Stomach (tissue), 8 donors: ENCODE measurements at regions not wholly inside any gene's neighbourhood (a gene's known extent, or its start where the extent isn't known, plus 50 kb on each side); places are given as distances from the start of the nearest gene placed in this dataset.

Experiments
- DNase-seq, 2 donors: peaks; one replicate each; pipeline versions ENCODE4 v3.0.0 to v3.0.0-alpha.2; 2013 to 2019
- H3K27ac ChIP-seq, 5 donors: fragments of 200-600 bp in 4 of 5; sonication (generic) in 4 of 5; one replicate each; pipeline ENCODE4 v1.5.1; 2013 to 2019; ENCODE audit warnings: mild to moderate bottlenecking in 1 of 5, moderate library complexity in 1 of 5
- H3K27me3 ChIP-seq, 3 donors: fragments of 200-600 bp; sonication (generic); one replicate each; pipeline ENCODE4 v1.5.1; 2017 to 2019; ENCODE audit warnings: mixed run types in 1 of 3
- H3K36me3 ChIP-seq, 4 donors: fragments of 200-600 bp; sonication (generic); 1 replicate in 3 of 4; 2 replicates in 1 of 4; pipeline ENCODE4 v1.5.1; 2016 to 2019
- H3K4me1 ChIP-seq, 4 donors: fragments of 200-600 bp; sonication (generic); one replicate each; pipeline ENCODE4 v1.5.1; 2016 to 2019
- H3K4me3 ChIP-seq, 4 donors: fragments of 200-600 bp; sonication (generic) in 3 of 4; one replicate each; pipeline ENCODE4 v1.5.1; 2016 to 2019; ENCODE audit warnings: mild to moderate bottlenecking in 1 of 4
- H3K9me3 ChIP-seq, 4 donors: fragments of 200-600 bp; sonication (generic); one replicate each; pipeline ENCODE4 v1.5.1; 2016 to 2019
- EP300 ChIP-seq: sonication (generic); formaldehyde crosslinking; IDR thresholded peaks from one replicate; pipeline ENCODE4 v1.6.1; 2017; ENCODE audit warnings: antibody characterized with exemption
- POLR2A ChIP-seq, 4 donors: fragments of 450-650 bp; IDR thresholded peaks; one replicate each; pipeline ENCODE4 v1.6.1; 2016; ENCODE audit warnings: antibody characterized with exemption in 4 of 4, control low read depth in 2 of 4, mild to moderate bottlenecking in 1 of 4, moderate library complexity in 1 of 4
- POLR2AphosphoS5 ChIP-seq, 3 donors: sonication (generic); formaldehyde crosslinking; IDR thresholded peaks; one replicate each; pipeline ENCODE4 v1.6.1; 2016; ENCODE audit warnings: antibody characterized with exemption in 3 of 3
- WGBS, 5 donors: extraction: QIAGEN DNeasy Blood & Tissue Kit in 3 of 5; methylation state at CpG; one replicate each; pipeline versions ENCODE4 v1.1.5 to v1.1.7; 2013 to 2018; 5-methylcytosine and 5-hydroxymethylcytosine counted together
- intact Hi-C: fragments of 100-400 bp; cut with DNase I; formaldehyde crosslinking; loops from one replicate; pipeline ENCODE4 v1.15.1; 2023; ENCODE audit warnings: low total_unique reads
- TF ChIP-seq, protein P1 (sequence below), 7 experiments: fragments of 450-650 bp in 4 of 7; fragments of 200-600 bp in 3 of 7; sonication (generic) in 3 of 7; IDR thresholded peaks; one replicate each; pipeline ENCODE4 v1.5.1; 2016 to 2019; ENCODE audit warnings: antibody characterized with exemption in 7 of 7, control low read depth in 2 of 7, mild to moderate bottlenecking in 1 of 7
- donor health status: healthy with polysubstance abuse.
- donor health status: Bipolar disorder and iron deficiency.
- donor health status: healthy.

DNA sequence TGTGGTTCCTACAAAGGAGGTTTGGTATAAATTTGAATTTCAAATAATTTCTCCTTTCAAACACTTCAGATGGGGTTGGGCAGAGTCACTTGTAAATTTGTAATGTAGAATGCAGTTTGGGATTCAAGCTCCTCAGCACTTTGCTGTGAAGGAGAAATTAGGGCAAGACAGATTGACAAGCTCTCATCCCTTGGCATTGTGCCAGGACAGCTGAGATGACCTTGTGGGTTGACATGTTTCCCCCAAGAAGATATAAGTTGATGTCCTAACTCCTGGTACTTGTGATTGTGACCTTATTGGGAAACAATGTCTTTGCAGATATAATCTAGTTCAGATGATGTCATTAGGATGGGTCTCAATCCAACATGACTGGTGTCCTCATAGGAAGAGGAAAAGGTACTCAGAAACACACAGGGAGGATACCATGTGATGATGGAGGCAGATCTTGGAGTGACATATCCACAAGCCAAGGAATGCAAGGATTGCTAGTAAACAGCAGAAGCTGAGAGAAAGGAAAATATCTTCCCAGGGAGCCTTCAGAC lies 408.3 kb downstream of the MED10 start:
- H3K36me3 ChIP-seq = no peaks in the 10 kb centered on the region
- no peak for TF ChIP-seq EP300
- TF ChIP-seq, protein P1, sequence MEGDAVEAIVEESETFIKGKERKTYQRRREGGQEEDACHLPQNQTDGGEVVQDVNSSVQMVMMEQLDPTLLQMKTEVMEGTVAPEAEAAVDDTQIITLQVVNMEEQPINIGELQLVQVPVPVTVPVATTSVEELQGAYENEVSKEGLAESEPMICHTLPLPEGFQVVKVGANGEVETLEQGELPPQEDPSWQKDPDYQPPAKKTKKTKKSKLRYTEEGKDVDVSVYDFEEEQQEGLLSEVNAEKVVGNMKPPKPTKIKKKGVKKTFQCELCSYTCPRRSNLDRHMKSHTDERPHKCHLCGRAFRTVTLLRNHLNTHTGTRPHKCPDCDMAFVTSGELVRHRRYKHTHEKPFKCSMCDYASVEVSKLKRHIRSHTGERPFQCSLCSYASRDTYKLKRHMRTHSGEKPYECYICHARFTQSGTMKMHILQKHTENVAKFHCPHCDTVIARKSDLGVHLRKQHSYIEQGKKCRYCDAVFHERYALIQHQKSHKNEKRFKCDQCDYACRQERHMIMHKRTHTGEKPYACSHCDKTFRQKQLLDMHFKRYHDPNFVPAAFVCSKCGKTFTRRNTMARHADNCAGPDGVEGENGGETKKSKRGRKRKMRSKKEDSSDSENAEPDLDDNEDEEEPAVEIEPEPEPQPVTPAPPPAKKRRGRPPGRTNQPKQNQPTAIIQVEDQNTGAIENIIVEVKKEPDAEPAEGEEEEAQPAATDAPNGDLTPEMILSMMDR (IDR thresholded peaks at IDR 0.05) = no peak
- no peak for TF ChIP-seq POLR2A (IDR thresholded peaks at IDR 0.05)
- TF ChIP-seq POLR2AphosphoS5 (IDR thresholded peaks at IDR 0.05) = no peak
- H3K27ac ChIP-seq = no peak overlapping the region
- no peaks in the 10 kb centered on the region for H3K27me3 ChIP-seq
- H3K4me3 ChIP-seq = no peak overlapping the region
- no peak for DNase-seq
- H3K9me3 ChIP-seq = peaks cover 0 to under 1% (median 0%) of the 10 kb centered on the region in 4 donors
- intact Hi-C loops = no loop called here
- H3K4me1 ChIP-seq = no peaks in the 10 kb centered on the region

DNA sequence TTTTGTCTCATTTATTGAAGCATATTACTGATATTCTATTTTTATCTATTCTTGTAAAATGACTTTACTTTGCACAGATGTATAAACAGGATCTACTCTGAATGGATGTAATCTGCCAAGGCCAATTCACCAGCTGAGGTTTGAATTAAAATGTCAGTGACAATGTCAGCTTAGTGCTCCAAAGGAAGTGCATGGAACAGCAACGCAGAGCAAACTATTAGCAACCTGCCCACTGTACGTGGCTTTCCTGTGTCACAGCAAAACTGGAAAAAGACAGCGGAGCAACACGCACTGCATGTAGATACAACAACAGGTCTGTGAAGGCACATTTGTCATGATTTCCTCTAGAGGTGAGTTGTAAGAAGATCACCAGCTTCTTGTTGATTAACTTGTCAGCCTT lies 409.4 kb downstream of the MED10 start:
- 72 to 91% (median 84%) methylated on average over 4 of the region's 4 CpGs for WGBS, 5 donors
- no peak for DNase-seq
- Histone ChIP-seq H3K9me3 (peaks cover 0 to 11% (median 9%) of the 10 kb centered on the region in 4 donors), H3K36me3 (no peaks in the 10 kb centered on the region), H3K4me3 (no peak overlapping the region), H3K4me1 (no peaks in the 10 kb centered on the region), H3K27ac (no peak overlapping the region), H3K27me3 (no peaks in the 10 kb centered on the region)
- no peak for TF ChIP-seq POLR2A (IDR thresholded peaks at IDR 0.05)
- TF ChIP-seq, protein P1 (IDR thresholded peaks at IDR 0.05) = no peak
- TF ChIP-seq EP300 = no peak
- no peak for TF ChIP-seq POLR2AphosphoS5 (IDR thresholded peaks at IDR 0.05)
- intact Hi-C loops = no loop called here

GRCh38 chr5:5967944-5968343 lies 410.4 kb downstream of the MED10 start:
- no peaks in the 10 kb centered on the region for H3K4me1 ChIP-seq
- no peaks in the 10 kb centered on the region for H3K36me3 ChIP-seq
- no peak overlapping the region for H3K27ac ChIP-seq
- no peak for DNase-seq
- peaks cover 0 to 12% (median 11%) of the 10 kb centered on the region in 4 donors for H3K9me3 ChIP-seq
- H3K27me3 ChIP-seq = no peaks in the 10 kb centered on the region
- intact Hi-C loops = no loop called here
- 53 to 74% (median 64%) methylated on average over 3 of the region's 3 CpGs for WGBS, 5 donors
- no peak overlapping the region for H3K4me3 ChIP-seq
- TF ChIP-seq, protein P1 (IDR thresholded peaks at IDR 0.05) = no peak
- TF ChIP-seq POLR2A (IDR thresholded peaks at IDR 0.05) (no peak), EP300 (no peak), POLR2AphosphoS5 (IDR thresholded peaks at IDR 0.05) (no peak)

DNA sequence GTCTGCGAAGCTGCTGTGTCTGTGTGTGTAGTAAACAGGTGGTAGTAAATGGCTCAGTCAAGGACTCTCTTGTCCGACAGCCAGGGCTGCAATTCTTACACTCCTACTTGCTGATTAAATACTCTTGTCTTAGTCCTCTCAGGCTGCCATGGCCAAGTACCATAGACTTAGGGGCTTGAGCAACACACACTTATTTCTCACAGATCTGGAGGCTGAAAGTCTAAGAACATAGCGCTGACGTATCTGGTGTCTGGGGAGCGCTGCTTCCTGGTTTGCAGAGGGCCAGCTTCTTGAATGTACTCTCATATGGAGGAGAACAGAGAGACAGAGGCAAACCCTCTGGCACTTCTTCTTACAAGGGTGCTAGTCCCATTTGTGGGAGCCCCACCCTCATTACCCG lies 411.0 kb downstream of the MED10 start:
- Histone ChIP-seq H3K36me3 (no peaks in the 10 kb centered on the region), H3K27ac (no peak overlapping the region), H3K9me3 (peaks cover 0 to 12% (median 11%) of the 10 kb centered on the region in 4 donors), H3K27me3 (no peaks in the 10 kb centered on the region), H3K4me3 (no peak overlapping the region), H3K4me1 (no peaks in the 10 kb centered on the region)
- DNase-seq = no peak
- WGBS, 5 donors = 78 to 93% (median 90%) methylated on average over 6 of the region's 6 CpGs
- intact Hi-C loops = no loop called here
- TF ChIP-seq, protein P1 (IDR thresholded peaks at IDR 0.05) = no peak
- TF ChIP-seq POLR2A (IDR thresholded peaks at IDR 0.05) (no peak), POLR2AphosphoS5 (IDR thresholded peaks at IDR 0.05) (no peak)
